Central memory CD8-positive, alpha-beta T cell (primary cell): ENCODE measurements at regions not wholly inside any gene's neighbourhood (a gene's known extent, or its start where the extent isn't known, plus 50 kb on each side); places are given as distances from the start of the nearest gene placed in this dataset.
"Not testable (repeated sequence)": the region's sequence is repeated elsewhere in the genome, so short reads cannot be mapped to it uniquely, and the experiment has no call there.

Experiments
- ATAC-seq: fragments of 150-1000 bp; cut with Tn5 transposase; replicated peaks from 2 replicates; pipeline ENCODE4 v1.10.0; 2022; ENCODE audit warnings: mild to moderate bottlenecking, moderate FRiP score, moderate number of reproducible peaks; ENCODE audit not compliant: poor library complexity, severe bottlenecking; ENCODE audit errors: extremely low read depth
- DNase-seq, 2 donors: peaks; one replicate each; pipeline ENCODE4 v3.0.0; 2021; ENCODE audit warnings: low spot score in 2 of 2
- H3K27ac Mint-ChIP-seq: one replicate; pipeline ENCODE4 v1.8.0; 2022; ENCODE audit warnings: low read depth, mild to moderate bottlenecking, moderate library complexity, mixed read lengths
- H3K27me3 Mint-ChIP-seq: one replicate; pipeline ENCODE4 v1.8.0; 2022; ENCODE audit warnings: mixed read lengths
- H3K36me3 Mint-ChIP-seq: one replicate; pipeline ENCODE4 v1.8.0; 2022; ENCODE audit warnings: mild to moderate bottlenecking, moderate library complexity, mixed read lengths; ENCODE audit not compliant: insufficient read depth
- H3K4me1 Mint-ChIP-seq: one replicate; pipeline ENCODE4 v1.8.0; 2022; ENCODE audit warnings: mixed read lengths
- H3K4me3 Mint-ChIP-seq: one replicate; pipeline ENCODE4 v1.8.0; 2022; ENCODE audit warnings: mild to moderate bottlenecking, moderate library complexity, mixed read lengths
- H3K9me3 Mint-ChIP-seq: one replicate; pipeline ENCODE4 v1.8.0; 2022; ENCODE audit warnings: mixed read lengths

DNA sequence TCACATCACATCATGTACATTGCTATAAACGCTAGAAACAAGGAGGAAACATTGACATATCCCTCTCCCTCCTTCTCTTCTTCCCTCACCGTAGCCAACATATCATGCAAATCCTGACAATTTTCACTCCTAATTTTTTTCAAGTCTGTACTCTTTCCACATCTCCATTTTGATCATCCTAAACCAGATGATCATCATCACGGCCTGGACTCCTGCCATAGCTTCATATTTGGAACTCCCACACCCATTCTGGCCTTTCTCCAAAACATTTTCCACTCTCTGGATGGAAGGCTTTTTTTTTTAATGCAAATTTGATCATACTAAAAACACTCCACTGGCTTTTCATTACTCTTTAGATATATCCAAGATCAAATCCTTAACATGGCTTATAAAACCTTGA, 248.0 kb upstream of the CNTN3 start:
- no peaks in the 10 kb centered on the region for H3K27me3 Mint-ChIP-seq
- H3K9me3 Mint-ChIP-seq = peaks cover 15% of the 10 kb centered on the region
- no peaks in the 10 kb centered on the region for H3K36me3 Mint-ChIP-seq

GRCh38 chr3:74861211-74861610, 246.8 kb upstream of the CNTN3 start:
- DNase-seq (no peak), ATAC-seq (no peak)
- no peaks in the 10 kb centered on the region for H3K27me3 Mint-ChIP-seq
- H3K4me1 Mint-ChIP-seq = no peaks in the 10 kb centered on the region
- H3K4me3 Mint-ChIP-seq = no peak overlapping the region
- no peak overlapping the region for H3K27ac Mint-ChIP-seq
- no peaks in the 10 kb centered on the region for H3K36me3 Mint-ChIP-seq
- H3K9me3 Mint-ChIP-seq = peaks cover 15% of the 10 kb centered on the region

More for the DNA sequence above, 248.0 kb upstream of the CNTN3 start:
- ATAC-seq (no peak), DNase-seq (no peak)
- H3K4me3 Mint-ChIP-seq = no peak overlapping the region
- no peak overlapping the region for H3K27ac Mint-ChIP-seq
- H3K4me1 Mint-ChIP-seq = no peaks in the 10 kb centered on the region

DNA sequence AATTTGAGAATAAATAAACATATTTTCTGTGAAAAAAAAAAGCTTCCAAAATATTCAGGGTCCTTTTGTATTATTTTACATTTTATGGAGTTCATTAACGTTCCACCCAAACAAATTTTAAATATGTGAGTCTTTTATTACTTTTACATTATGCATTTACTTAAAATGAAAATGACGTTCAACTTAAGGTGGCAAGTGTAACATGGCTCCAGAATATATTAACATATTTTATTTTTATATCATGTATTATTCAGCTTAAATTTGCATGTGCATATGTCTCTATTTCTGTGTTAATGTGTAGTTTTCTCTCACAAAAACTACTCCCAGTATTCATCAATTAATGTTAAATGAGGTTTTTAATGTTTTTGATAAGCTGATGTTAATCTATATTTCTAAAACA, 243.6 kb upstream of the CNTN3 start:
- ATAC-seq (no peak), DNase-seq (no peak)
- H3K27ac Mint-ChIP-seq = no peak overlapping the region
- H3K4me3 Mint-ChIP-seq = no peak overlapping the region
- H3K4me1 Mint-ChIP-seq = no peaks in the 10 kb centered on the region
- no peaks in the 10 kb centered on the region for H3K36me3 Mint-ChIP-seq
- H3K9me3 Mint-ChIP-seq = peaks cover 11% of the 10 kb centered on the region
- no peaks in the 10 kb centered on the region for H3K27me3 Mint-ChIP-seq

- peaks cover 15% of the 10 kb centered on the region for H3K9me3 Mint-ChIP-seq
- no peaks in the 10 kb centered on the region for H3K4me1 Mint-ChIP-seq
- H3K36me3 Mint-ChIP-seq = peaks cover 2% of the 10 kb centered on the region
- DNase-seq = no peak
- no peak for ATAC-seq
- no peak overlapping the region for H3K4me3 Mint-ChIP-seq
- no peaks in the 10 kb centered on the region for H3K27me3 Mint-ChIP-seq
- no peak overlapping the region for H3K27ac Mint-ChIP-seq
Observed at GRCh38 chr3:74850381-74850780, 235.9 kb upstream of the CNTN3 start.

DNA sequence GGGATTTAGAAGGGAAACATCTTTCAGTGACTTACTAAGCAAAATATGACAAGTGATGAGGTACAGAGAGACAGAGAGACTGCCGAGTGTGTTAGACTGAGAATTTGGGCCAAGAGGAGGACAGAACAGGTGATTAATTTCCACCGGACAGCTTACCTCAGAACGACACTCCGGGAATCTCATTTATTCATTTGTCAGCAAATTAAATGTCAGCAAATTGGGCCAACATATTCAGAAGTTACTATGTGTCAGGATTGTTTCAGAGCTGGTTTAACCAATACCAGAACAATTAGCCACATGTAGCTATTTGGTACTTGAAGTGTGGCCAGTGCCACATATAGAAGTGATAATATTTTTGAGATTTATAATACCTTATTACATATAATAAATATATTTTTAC, 232.6 kb upstream of the CNTN3 start:
- Mint-ChIP-seq H3K27me3 (no peaks in the 10 kb centered on the region), H3K4me3 (no peak overlapping the region), H3K4me1 (no peaks in the 10 kb centered on the region), H3K36me3 (peaks cover 2% of the 10 kb centered on the region), H3K27ac (no peak overlapping the region), H3K9me3 (peaks cover 22% of the 10 kb centered on the region)
- DNase-seq (no peak), ATAC-seq (no peak)

DNA sequence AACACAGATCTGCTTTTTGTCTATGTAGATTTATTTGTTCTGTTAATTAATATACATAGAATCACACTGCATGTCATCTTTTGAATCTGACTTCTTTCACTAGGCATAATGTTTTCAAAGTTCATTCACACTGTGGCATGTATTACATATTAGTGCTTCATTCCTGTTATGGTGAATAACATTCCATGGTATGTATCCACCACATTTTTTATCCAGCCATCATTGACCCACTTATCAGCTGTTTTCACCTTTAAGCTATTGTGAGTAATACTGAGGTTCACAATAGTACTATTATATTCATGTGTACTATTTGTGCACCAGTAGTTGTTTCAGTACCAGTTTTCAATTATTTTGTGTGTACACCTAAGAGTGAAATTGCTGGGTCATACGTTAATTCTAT, 230.6 kb upstream of the CNTN3 start:
- ATAC-seq = no peak
- H3K9me3 Mint-ChIP-seq = peaks cover 16% of the 10 kb centered on the region

GRCh38 chr3:74844428-74844827, 230.0 kb upstream of the CNTN3 start:
- H3K27me3 Mint-ChIP-seq = no peaks in the 10 kb centered on the region
- ATAC-seq = no peak
- H3K27ac Mint-ChIP-seq = no peak overlapping the region
- H3K4me3 Mint-ChIP-seq = no peak overlapping the region
- no peak for DNase-seq
- peaks cover 16% of the 10 kb centered on the region for H3K9me3 Mint-ChIP-seq
- H3K4me1 Mint-ChIP-seq = no peaks in the 10 kb centered on the region
- peaks cover 2% of the 10 kb centered on the region for H3K36me3 Mint-ChIP-seq

More for the DNA sequence above, 230.6 kb upstream of the CNTN3 start:
- no peaks in the 10 kb centered on the region for H3K4me1 Mint-ChIP-seq
- DNase-seq = no peak
- H3K27me3 Mint-ChIP-seq = no peaks in the 10 kb centered on the region
- no peak overlapping the region for H3K4me3 Mint-ChIP-seq
- no peak overlapping the region for H3K27ac Mint-ChIP-seq
- H3K36me3 Mint-ChIP-seq = peaks cover 2% of the 10 kb centered on the region

GRCh38 chr3:74842649-74843048, 228.2 kb upstream of the CNTN3 start:
- Mint-ChIP-seq H3K27me3 (no peaks in the 10 kb centered on the region), H3K36me3 (peaks cover 2% of the 10 kb centered on the region), H3K27ac (no peak overlapping the region), H3K4me3 (no peak overlapping the region), H3K4me1 (no peaks in the 10 kb centered on the region), H3K9me3 (peaks cover 16% of the 10 kb centered on the region)
- no peak for DNase-seq
- no peak for ATAC-seq

DNA sequence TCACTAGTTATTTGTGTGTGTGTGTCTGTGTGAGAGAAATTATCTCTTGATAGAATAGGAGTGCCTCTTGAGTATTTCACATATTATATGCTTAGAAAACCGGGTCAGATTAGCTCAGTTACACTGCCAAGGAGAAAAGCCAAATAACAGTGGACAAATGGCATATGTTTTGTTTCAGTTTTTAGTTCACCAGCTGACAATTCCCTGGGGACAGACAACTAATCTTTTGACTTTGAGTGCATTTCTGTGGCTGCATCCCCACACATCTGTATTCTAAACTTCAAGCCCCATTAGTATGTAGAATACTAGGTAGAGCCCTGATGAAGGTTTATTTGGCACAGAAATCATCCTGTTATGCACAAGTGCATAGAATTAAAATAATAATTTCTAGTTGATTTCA, 227.7 kb upstream of the CNTN3 start:
- H3K27me3 Mint-ChIP-seq = no peaks in the 10 kb centered on the region
- H3K36me3 Mint-ChIP-seq = peaks cover 2% of the 10 kb centered on the region
- no peak overlapping the region for H3K4me3 Mint-ChIP-seq
- no peak overlapping the region for H3K27ac Mint-ChIP-seq
- H3K4me1 Mint-ChIP-seq = no peaks in the 10 kb centered on the region
- ATAC-seq (no peak), DNase-seq (no peak)
- H3K9me3 Mint-ChIP-seq = peaks cover 16% of the 10 kb centered on the region

- peaks cover 7% of the 10 kb centered on the region for H3K9me3 Mint-ChIP-seq
- no peak overlapping the region for H3K27ac Mint-ChIP-seq
- DNase-seq (no peak), ATAC-seq (no peak)
- H3K36me3 Mint-ChIP-seq = no peaks in the 10 kb centered on the region
- no peaks in the 10 kb centered on the region for H3K27me3 Mint-ChIP-seq
- no peaks in the 10 kb centered on the region for H3K4me1 Mint-ChIP-seq
- H3K4me3 Mint-ChIP-seq = no peak overlapping the region
Observed at GRCh38 chr3:74839566-74839965, 225.1 kb upstream of the CNTN3 start.

DNA sequence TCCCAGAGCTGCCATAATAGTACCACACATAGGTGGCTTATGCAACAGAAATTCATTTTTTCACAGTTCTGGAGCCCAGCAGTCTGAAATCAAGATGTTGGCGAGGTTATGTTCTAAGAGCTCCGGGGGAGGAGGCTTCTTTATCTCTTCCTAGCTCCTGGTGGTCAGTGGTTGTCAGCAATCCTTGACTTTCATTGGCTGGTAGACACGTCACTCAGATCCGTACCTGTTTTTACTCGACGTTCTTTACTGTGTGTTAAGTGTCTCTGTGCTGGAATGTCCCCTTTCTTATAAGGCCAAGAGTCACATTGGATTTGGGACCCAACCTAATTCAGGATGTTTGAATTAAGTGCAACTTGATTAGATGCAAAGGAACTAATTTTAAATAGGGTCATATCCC, 218.5 kb upstream of the CNTN3 start:
- peaks cover 10% of the 10 kb centered on the region for H3K9me3 Mint-ChIP-seq
- DNase-seq (no peak), ATAC-seq (no peak)
- no peaks in the 10 kb centered on the region for H3K27me3 Mint-ChIP-seq
- H3K27ac Mint-ChIP-seq = no peak overlapping the region
- no peak overlapping the region for H3K4me3 Mint-ChIP-seq
- H3K36me3 Mint-ChIP-seq = peaks cover 2% of the 10 kb centered on the region
- H3K4me1 Mint-ChIP-seq = no peaks in the 10 kb centered on the region

- not testable (repeated sequence) for H3K4me1 Mint-ChIP-seq, H3K36me3 Mint-ChIP-seq, DNase-seq, H3K4me3 Mint-ChIP-seq, H3K27me3 Mint-ChIP-seq, ATAC-seq, H3K27ac Mint-ChIP-seq
- H3K9me3 Mint-ChIP-seq = peaks cover 14% of the 10 kb centered on the region
Observed at GRCh38 chr3:74830845-74831244, 216.4 kb upstream of the CNTN3 start.

- H3K27me3 Mint-ChIP-seq, H3K4me3 Mint-ChIP-seq, H3K27ac Mint-ChIP-seq, H3K36me3 Mint-ChIP-seq, ATAC-seq, H3K4me1 Mint-ChIP-seq, DNase-seq: not testable (repeated sequence)
- H3K9me3 Mint-ChIP-seq = peaks cover 15% of the 10 kb centered on the region
Observed at GRCh38 chr3:74825404-74825803, 210.9 kb upstream of the CNTN3 start.

DNA sequence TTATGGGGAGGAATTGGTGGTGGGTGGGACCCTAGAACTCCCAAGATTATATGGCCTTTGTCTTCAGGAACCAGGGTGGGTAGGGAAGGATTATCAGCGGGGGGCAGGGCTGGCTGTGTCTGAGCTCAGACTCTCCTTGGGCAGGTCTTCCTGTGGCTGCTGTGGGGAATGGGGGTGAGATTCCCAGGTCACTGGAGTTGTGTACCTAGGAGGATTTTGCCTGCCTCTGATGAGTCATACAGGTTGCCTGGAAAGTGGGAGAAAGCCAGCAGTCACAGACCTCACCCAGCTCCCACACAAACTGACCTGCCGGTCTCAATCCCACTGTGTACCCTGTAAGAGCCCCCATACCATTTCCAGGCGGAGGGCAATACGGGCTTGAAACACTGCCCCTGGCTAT, 209.9 kb upstream of the CNTN3 start:
- Mint-ChIP-seq H3K4me1 (no peaks in the 10 kb centered on the region), H3K4me3 (no peak overlapping the region), H3K27ac (no peak overlapping the region), H3K9me3 (peaks cover 15% of the 10 kb centered on the region), H3K36me3 (no peaks in the 10 kb centered on the region), H3K27me3 (no peaks in the 10 kb centered on the region)
- ATAC-seq (no peak), DNase-seq (no peak)
